ENCODE measurements at regions not wholly inside any gene's neighbourhood (a gene's known extent, or its start where the extent isn't known, plus 50 kb on each side); places are given as distances from the start of the nearest gene placed in this dataset.
"Not testable (repeated sequence)": the region's sequence is repeated elsewhere in the genome, so short reads cannot be mapped to it uniquely, and the experiment has no call there.

DNA sequence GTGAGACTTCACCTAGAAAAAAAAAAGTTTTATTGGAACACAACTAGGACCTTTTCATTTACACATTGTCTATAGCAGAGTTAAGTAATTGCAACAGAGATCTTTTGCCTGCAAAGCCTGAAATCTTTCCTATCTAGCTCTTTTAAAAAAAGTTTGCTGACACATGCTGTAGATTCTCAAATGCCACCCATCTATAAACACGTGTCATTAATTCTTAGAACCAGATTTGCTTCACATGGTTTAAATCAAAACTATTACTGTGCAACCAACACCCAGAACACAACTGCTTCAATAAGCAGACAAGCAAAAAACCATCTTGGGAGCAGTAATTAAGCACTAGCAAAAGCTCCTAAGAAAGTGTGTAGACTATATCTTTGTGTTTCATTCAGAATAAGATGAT, 55.0 kb downstream of the OXSM start:
- Mint-ChIP-seq H3K4me3 (no peak overlapping the region), H3K9me3 (no peaks in the 10 kb centered on the region), H3K4me1 (ENCODE audit: low read depth) (no peaks in the 10 kb centered on the region), H3K27me3 (ENCODE audit: low read depth) (no peaks in the 10 kb centered on the region), H3K36me3 (ENCODE audit: insufficient read depth) (no peaks in the 10 kb centered on the region)
- no peak for DNase-seq
- ATAC-seq: no peak

- no peaks in the 10 kb centered on the region for H3K27me3 Mint-ChIP-seq (ENCODE audit: low read depth)
- no peak for DNase-seq
- H3K4me3 Mint-ChIP-seq: no peak overlapping the region
- no peak for ATAC-seq
- no peaks in the 10 kb centered on the region for H3K4me1 Mint-ChIP-seq (ENCODE audit: low read depth)
- no peaks in the 10 kb centered on the region for H3K9me3 Mint-ChIP-seq
- H3K36me3 Mint-ChIP-seq (ENCODE audit: insufficient read depth): no peaks in the 10 kb centered on the region
These were observed 56.4 kb downstream of the OXSM start for GRCh38 chr3:25846282-25846681.

DNA sequence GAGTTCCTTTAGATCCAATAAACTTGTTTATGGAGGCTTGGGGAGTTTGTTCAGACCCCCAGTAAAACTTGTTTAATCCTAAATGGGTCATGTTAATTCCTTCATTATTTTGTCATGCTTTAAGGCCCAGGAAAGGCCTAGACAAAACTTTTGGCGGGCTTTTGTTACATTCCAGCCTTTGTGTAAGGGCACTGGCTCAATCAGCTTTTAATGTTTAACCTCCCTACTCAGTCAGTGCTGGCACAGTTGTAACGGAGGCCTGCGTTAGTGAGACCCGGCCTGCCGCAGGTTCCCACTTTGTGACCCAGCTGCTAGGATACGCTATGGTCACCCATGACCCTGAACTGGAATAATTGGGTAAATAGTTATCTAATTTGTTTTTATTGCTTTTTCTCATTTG, 59.2 kb downstream of the OXSM start:
- ATAC-seq (no peak), DNase-seq (no peak)
- Mint-ChIP-seq H3K4me3 (no peak overlapping the region), H3K9me3 (no peaks in the 10 kb centered on the region), H3K36me3 (ENCODE audit: insufficient read depth) (no peaks in the 10 kb centered on the region), H3K27me3 (ENCODE audit: low read depth) (no peaks in the 10 kb centered on the region), H3K4me1 (ENCODE audit: low read depth) (no peaks in the 10 kb centered on the region)

- DNase-seq (no peak), ATAC-seq (no peak)
- no peaks in the 10 kb centered on the region for H3K4me1 Mint-ChIP-seq (ENCODE audit: low read depth)
- H3K27me3 Mint-ChIP-seq (ENCODE audit: low read depth): no peaks in the 10 kb centered on the region
- H3K36me3 Mint-ChIP-seq (ENCODE audit: insufficient read depth): no peaks in the 10 kb centered on the region
- no peak overlapping the region for H3K4me3 Mint-ChIP-seq
- no peaks in the 10 kb centered on the region for H3K9me3 Mint-ChIP-seq
These were observed 59.9 kb downstream of the OXSM start for GRCh38 chr3:25849641-25850385.

GRCh38 chr3:25851693-25852259, 61.9 kb downstream of the OXSM start:
- H3K4me1 Mint-ChIP-seq (ENCODE audit: low read depth); H3K27me3 Mint-ChIP-seq (ENCODE audit: low read depth); ATAC-seq; H3K36me3 Mint-ChIP-seq (ENCODE audit: insufficient read depth); H3K4me3 Mint-ChIP-seq; H3K9me3 Mint-ChIP-seq; DNase-seq: not testable (repeated sequence)

GRCh38 chr3:25854214-25854613, 64.3 kb downstream of the OXSM start:
- H3K4me3 Mint-ChIP-seq: no peak overlapping the region

GRCh38 chr3:25854635-25855034, 64.7 kb downstream of the OXSM start:
- DNase-seq (no peak), ATAC-seq (no peak)
- no peaks in the 10 kb centered on the region for H3K36me3 Mint-ChIP-seq (ENCODE audit: insufficient read depth)
- H3K9me3 Mint-ChIP-seq: peaks cover 1% of the 10 kb centered on the region
- H3K4me3 Mint-ChIP-seq: no peak overlapping the region
- no peaks in the 10 kb centered on the region for H3K4me1 Mint-ChIP-seq (ENCODE audit: low read depth)
- H3K27me3 Mint-ChIP-seq (ENCODE audit: low read depth): no peaks in the 10 kb centered on the region

More at GRCh38 chr3:25854214-25854613, 64.3 kb downstream of the OXSM start:
- H3K27me3 Mint-ChIP-seq (ENCODE audit: low read depth): no peaks in the 10 kb centered on the region
- no peak for DNase-seq
- no peaks in the 10 kb centered on the region for H3K9me3 Mint-ChIP-seq
- no peaks in the 10 kb centered on the region for H3K36me3 Mint-ChIP-seq (ENCODE audit: insufficient read depth)
- ATAC-seq: no peak
- H3K4me1 Mint-ChIP-seq (ENCODE audit: low read depth): no peaks in the 10 kb centered on the region

DNA sequence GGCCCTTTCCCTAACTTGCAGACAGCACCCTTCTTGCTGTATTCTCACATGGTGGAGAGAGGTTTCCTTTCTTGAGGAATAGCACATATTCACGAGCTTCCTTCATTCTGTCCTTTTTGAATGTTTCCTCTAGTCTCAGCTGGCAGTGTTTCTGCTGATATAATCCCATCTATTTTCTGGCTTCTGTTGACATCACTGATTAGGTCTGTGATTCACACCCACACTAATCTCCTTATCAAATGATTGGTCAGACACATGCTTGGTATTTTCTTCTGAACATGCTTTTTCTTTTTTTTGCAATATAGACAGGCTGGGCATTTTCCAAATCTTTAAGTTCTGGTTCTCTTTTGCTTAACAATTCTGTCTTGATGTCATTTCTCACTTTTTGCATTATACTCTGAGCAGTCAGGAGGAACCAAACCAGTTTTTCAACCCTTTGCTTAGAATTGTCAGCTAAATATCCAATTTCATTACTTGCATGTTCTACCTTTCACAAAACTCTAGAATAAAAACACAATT, 65.4 kb downstream of the OXSM start:
- ATAC-seq: no peak
- no peaks in the 10 kb centered on the region for H3K4me1 Mint-ChIP-seq (ENCODE audit: low read depth)
- no peaks in the 10 kb centered on the region for H3K27me3 Mint-ChIP-seq (ENCODE audit: low read depth)
- DNase-seq: no peak
- H3K36me3 Mint-ChIP-seq (ENCODE audit: insufficient read depth): no peaks in the 10 kb centered on the region
- H3K9me3 Mint-ChIP-seq: peaks cover 3% of the 10 kb centered on the region
- H3K4me3 Mint-ChIP-seq: no peak overlapping the region

DNA sequence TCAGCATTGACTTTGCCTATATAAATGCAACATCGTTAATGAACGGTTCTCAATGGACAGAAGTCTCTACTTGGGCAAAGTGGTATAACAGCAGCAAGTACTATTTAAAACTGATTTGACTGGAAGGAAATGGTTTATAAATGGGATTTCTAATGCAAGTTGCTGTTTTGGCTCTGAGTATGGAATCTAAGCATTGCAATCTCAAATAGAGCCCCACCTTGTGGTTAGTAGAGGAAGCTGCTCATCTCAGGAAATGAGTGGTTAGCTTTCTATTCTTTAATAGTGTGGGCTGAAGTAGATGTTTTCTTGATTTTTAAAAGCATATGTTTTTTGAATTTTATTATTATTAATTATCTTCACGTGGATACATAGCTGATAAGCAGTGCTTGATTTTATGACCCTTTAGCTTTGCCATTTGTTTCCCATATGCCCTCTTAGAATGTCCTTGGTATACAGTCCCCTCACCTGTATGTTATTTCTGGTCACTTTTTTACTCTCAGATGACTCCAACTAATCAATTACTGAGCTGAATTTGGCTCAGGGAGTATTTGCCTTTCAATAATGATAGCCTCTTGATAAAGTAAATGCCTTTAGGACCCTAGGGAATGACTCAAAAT, 67.1 kb downstream of the OXSM start:
- no peak for DNase-seq
- Mint-ChIP-seq H3K9me3 (peaks cover 3% of the 10 kb centered on the region), H3K36me3 (ENCODE audit: insufficient read depth) (no peaks in the 10 kb centered on the region), H3K4me1 (ENCODE audit: low read depth) (no peaks in the 10 kb centered on the region), H3K27me3 (ENCODE audit: low read depth) (no peaks in the 10 kb centered on the region), H3K4me3 (no peak overlapping the region)
- peak; percentile 71 to 72 for ATAC-seq

DNA sequence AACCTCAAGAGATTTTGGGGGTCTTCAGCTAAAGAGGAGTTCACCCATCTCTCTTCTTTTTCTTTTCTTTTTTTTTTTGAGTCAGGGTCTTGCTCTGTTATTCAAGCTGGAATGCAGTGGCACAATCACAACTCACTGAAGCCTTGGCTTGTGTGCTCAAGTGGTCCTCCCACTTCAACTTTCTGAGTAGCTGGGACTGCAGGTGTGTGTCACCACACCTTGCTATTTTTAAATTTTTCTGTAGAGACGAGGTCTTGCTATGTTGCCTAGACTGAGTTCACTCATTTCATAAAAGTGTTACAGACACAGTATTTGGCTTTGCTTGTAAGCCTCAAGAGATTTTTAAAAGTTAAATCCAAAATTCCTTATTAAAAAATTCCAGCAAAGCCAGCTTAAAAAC, 71.7 kb downstream of the OXSM start:
- H3K9me3 Mint-ChIP-seq: peaks cover 3% of the 10 kb centered on the region
- ATAC-seq (no peak), DNase-seq (no peak)
- H3K4me1 Mint-ChIP-seq (ENCODE audit: low read depth): no peaks in the 10 kb centered on the region
- H3K36me3 Mint-ChIP-seq (ENCODE audit: insufficient read depth): no peaks in the 10 kb centered on the region
- H3K4me3 Mint-ChIP-seq: no peak overlapping the region
- no peaks in the 10 kb centered on the region for H3K27me3 Mint-ChIP-seq (ENCODE audit: low read depth)

- ATAC-seq: no peak
- Mint-ChIP-seq H3K27me3 (ENCODE audit: low read depth) (no peaks in the 10 kb centered on the region), H3K4me1 (ENCODE audit: low read depth) (no peaks in the 10 kb centered on the region), H3K4me3 (no peak overlapping the region), H3K9me3 (peaks cover 3% of the 10 kb centered on the region), H3K36me3 (ENCODE audit: insufficient read depth) (no peaks in the 10 kb centered on the region)
- no peak for DNase-seq
These were observed 73.1 kb downstream of the OXSM start for GRCh38 chr3:25863011-25863415.

GRCh38 chr3:25863416-25863959, 73.6 kb downstream of the OXSM start:
- H3K27me3 Mint-ChIP-seq (ENCODE audit: low read depth): no peaks in the 10 kb centered on the region
- H3K9me3 Mint-ChIP-seq: peaks cover 3% of the 10 kb centered on the region
- no peak for DNase-seq
- no peaks in the 10 kb centered on the region for H3K4me1 Mint-ChIP-seq (ENCODE audit: low read depth)
- no peak overlapping the region for H3K4me3 Mint-ChIP-seq
- H3K36me3 Mint-ChIP-seq (ENCODE audit: insufficient read depth): no peaks in the 10 kb centered on the region
- ATAC-seq: no peak

DNA sequence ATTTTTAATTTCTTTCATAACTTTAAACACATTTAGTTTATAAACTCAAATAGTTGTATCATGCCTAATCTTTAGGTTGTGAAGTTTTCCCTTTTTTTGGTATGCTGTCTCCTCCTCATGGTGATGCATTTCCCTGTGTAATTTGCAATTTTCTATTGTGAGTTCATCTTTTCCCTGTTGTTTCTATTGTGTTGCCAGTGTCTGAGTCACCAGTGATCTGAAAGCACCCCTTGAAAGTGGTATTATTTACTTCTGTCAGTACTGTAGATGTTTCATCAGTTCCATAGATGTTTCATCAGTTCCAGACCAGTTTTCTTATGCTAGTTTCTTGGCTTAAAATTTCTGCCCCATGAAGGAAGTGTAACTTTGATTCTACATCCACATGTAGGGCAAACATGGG, 80.6 kb downstream of the OXSM start:
- Mint-ChIP-seq H3K4me1 (ENCODE audit: low read depth) (peaks cover 6% of the 10 kb centered on the region), H3K4me3 (no peak overlapping the region), H3K36me3 (ENCODE audit: insufficient read depth) (no peaks in the 10 kb centered on the region), H3K9me3 (peaks cover 4% of the 10 kb centered on the region), H3K27me3 (ENCODE audit: low read depth) (no peaks in the 10 kb centered on the region)
- DNase-seq (no peak), ATAC-seq (peak; percentile 46 to 48)

GRCh38 chr3:25872200-25872877, 82.4 kb downstream of the OXSM start:
- DNase-seq: no peak
- Mint-ChIP-seq H3K27me3 (ENCODE audit: low read depth) (no peaks in the 10 kb centered on the region), H3K36me3 (ENCODE audit: insufficient read depth) (no peaks in the 10 kb centered on the region), H3K9me3 (peaks cover 4% of the 10 kb centered on the region), H3K4me3 (no peak overlapping the region), H3K4me1 (ENCODE audit: low read depth) (peaks cover 6% of the 10 kb centered on the region)
- ATAC-seq: no peak

Measured in activated T-cell treated with anti-CD3 and anti-CD28 coated beads, Interleukin-2, amount 50 U/mL, for 4 hours (primary cell).